GM19035 (cell line): ENCODE measurements at regions not wholly inside any gene's neighbourhood (a gene's known extent, or its start where the extent isn't known, plus 50 kb on each side); places are given as distances from the start of the nearest gene placed in this dataset.

Experiments used
- ATAC-seq: cut with Tn5 transposase; IDR thresholded peaks from one replicate; pipeline ENCODE4 v1.9.1; 2021; ENCODE audit not compliant: unreplicated experiment

GRCh38 chr2:221276033-221276432 is 296.1 kb downstream of the EPHA4 start:
- no peak for ATAC-seq

- no peak for ATAC-seq
These were observed 295.5 kb downstream of the EPHA4 start for GRCh38 chr2:221276601-221277000.

GRCh38 chr2:221282386-221282785 is 289.7 kb downstream of the EPHA4 start:
- ATAC-seq: no peak

- no peak for ATAC-seq
These were observed 288.1 kb downstream of the EPHA4 start for GRCh38 chr2:221283896-221284545.

GRCh38 chr2:221285148-221285547 is 287.0 kb downstream of the EPHA4 start:
- ATAC-seq: no peak

GRCh38 chr2:221286406-221286805 is 285.7 kb downstream of the EPHA4 start:
- no peak for ATAC-seq

- ATAC-seq: no peak
These were observed 282.7 kb downstream of the EPHA4 start for GRCh38 chr2:221289389-221289788.

- no peak for ATAC-seq
These were observed 282.3 kb downstream of the EPHA4 start for GRCh38 chr2:221289846-221290245.

GRCh38 chr2:221293949-221294742 is 278.0 kb downstream of the EPHA4 start:
- ATAC-seq: no peak

- ATAC-seq: no peak
These were observed 267.2 kb downstream of the EPHA4 start for GRCh38 chr2:221304916-221305315.

- ATAC-seq: no peak
These were observed 263.5 kb downstream of the EPHA4 start for GRCh38 chr2:221308507-221309066.

- ATAC-seq: no peak
These were observed 262.1 kb downstream of the EPHA4 start for GRCh38 chr2:221309892-221310583.

- ATAC-seq: no peak
These were observed 261.4 kb downstream of the EPHA4 start for GRCh38 chr2:221310730-221311129.

GRCh38 chr2:221312634-221313033 is 259.5 kb downstream of the EPHA4 start:
- ATAC-seq: no peak

GRCh38 chr2:221314786-221315185 is 257.3 kb downstream of the EPHA4 start:
- ATAC-seq: no peak

GRCh38 chr2:221318376-221319130 is 253.6 kb downstream of the EPHA4 start:
- no peak for ATAC-seq

- ATAC-seq: no peak
These were observed 249.4 kb downstream of the EPHA4 start for GRCh38 chr2:221322741-221323140.

GRCh38 chr2:221323513-221323912 is 248.6 kb downstream of the EPHA4 start:
- ATAC-seq: no peak

GRCh38 chr2:221330436-221330835 is 241.7 kb downstream of the EPHA4 start:
- ATAC-seq: no peak

- no peak for ATAC-seq
These were observed 237.5 kb downstream of the EPHA4 start for GRCh38 chr2:221334481-221335218.
